ENCODE measurements at regions not wholly inside any gene's neighbourhood (a gene's known extent, or its start where the extent isn't known, plus 50 kb on each side); places are given as distances from the start of the nearest gene placed in this dataset.

- DNase-seq (ENCODE audit: extremely low read depth, low read depth): no peak
- TF ChIP-seq CTCF (IDR thresholded peaks at IDR 0.05; ENCODE audit: low read depth, low read length, missing control alignments): no peak
- H3K4me3 ChIP-seq (replicated peaks; ENCODE audit: low read depth, low read length): no peak overlapping the region
Measured at GRCh38 chr10:105494944-105495343, 853.9 kb downstream of the SORCS3 start.

GRCh38 chr10:105494303-105494702 lies 853.2 kb downstream of the SORCS3 start:
- DNase-seq (ENCODE audit: extremely low read depth, low read depth): no peak
- TF ChIP-seq CTCF (IDR thresholded peaks at IDR 0.05; ENCODE audit: low read depth, low read length, missing control alignments): no peak

GRCh38 chr10:105473170-105473569 lies 832.1 kb downstream of the SORCS3 start:
- DNase-seq (ENCODE audit: extremely low read depth, low read depth): no peak
- no peak overlapping the region for H3K4me3 ChIP-seq (replicated peaks; ENCODE audit: low read depth, low read length)
- TF ChIP-seq CTCF (IDR thresholded peaks at IDR 0.05; ENCODE audit: low read depth, low read length, missing control alignments): no peak

More at GRCh38 chr10:105494303-105494702, 853.2 kb downstream of the SORCS3 start:
- no peak overlapping the region for H3K4me3 ChIP-seq (replicated peaks; ENCODE audit: low read depth, low read length)

- no peak for DNase-seq (ENCODE audit: extremely low read depth, low read depth)
- H3K4me3 ChIP-seq (replicated peaks; ENCODE audit: low read depth, low read length): no peak overlapping the region
- no peak for TF ChIP-seq CTCF (IDR thresholded peaks at IDR 0.05; ENCODE audit: low read depth, low read length, missing control alignments)
Measured at GRCh38 chr10:105468759-105469158, 827.7 kb downstream of the SORCS3 start.

- no peak overlapping the region for H3K4me3 ChIP-seq (replicated peaks; ENCODE audit: low read depth, low read length)
- no peak for TF ChIP-seq CTCF (IDR thresholded peaks at IDR 0.05; ENCODE audit: low read depth, low read length, missing control alignments)
Measured at GRCh38 chr10:105466521-105466920, 825.4 kb downstream of the SORCS3 start.

GRCh38 chr10:105434970-105435369 lies 793.9 kb downstream of the SORCS3 start:
- H3K4me3 ChIP-seq (replicated peaks; ENCODE audit: low read depth, low read length): no peak overlapping the region
- DNase-seq (ENCODE audit: extremely low read depth, low read depth): no peak
- TF ChIP-seq CTCF (IDR thresholded peaks at IDR 0.05; ENCODE audit: low read depth, low read length, missing control alignments): no peak

More at GRCh38 chr10:105466521-105466920, 825.4 kb downstream of the SORCS3 start:
- DNase-seq (ENCODE audit: extremely low read depth, low read depth): no peak

- no peak for DNase-seq (ENCODE audit: extremely low read depth, low read depth)
- no peak for TF ChIP-seq CTCF (IDR thresholded peaks at IDR 0.05; ENCODE audit: low read depth, low read length, missing control alignments)
- no peak overlapping the region for H3K4me3 ChIP-seq (replicated peaks; ENCODE audit: low read depth, low read length)
Measured at GRCh38 chr10:105413997-105414396, 772.9 kb downstream of the SORCS3 start.

Data from HFF-Myc (cell line).